Mesenchymal stem cell (in vitro differentiated cells and primary cell): ENCODE measurements at regions not wholly inside any gene's neighbourhood (a gene's known extent, or its start where the extent isn't known, plus 50 kb on each side); places are given as distances from the start of the nearest gene placed in this dataset.
"Not testable (repeated sequence)": the region's sequence is repeated elsewhere in the genome, so short reads cannot be mapped to it uniquely, and the experiment has no call there.

ENCODE experiments used
- DNase-seq: peaks from one replicate; pipeline ENCODE4 v3.0.0-alpha.2; 2013
- H2AFZ ChIP-seq: one replicate; pipeline ENCODE4 v1.6.1; 2013; ENCODE audit warnings: low read depth, mild to moderate bottlenecking, control low read depth, inconsistent platforms, low read length, moderate library complexity
- H2AK5ac ChIP-seq: 2 replicates; pipeline ENCODE4 v1.6.1; 2013; ENCODE audit warnings: low read length, moderate library complexity, mild to moderate bottlenecking, inconsistent platforms; ENCODE audit not compliant: severe bottlenecking
- H2BK120ac ChIP-seq: one replicate; pipeline ENCODE4 v1.6.1; 2013; ENCODE audit warnings: low read depth, mild to moderate bottlenecking, inconsistent platforms, low read length, moderate library complexity
- H2BK12ac ChIP-seq, 2 experiments: one replicate each; pipeline ENCODE4 v1.6.1; 2013; ENCODE audit warnings: inconsistent platforms in 2 of 2, low read length in 2 of 2, mild to moderate bottlenecking in 2 of 2, moderate library complexity in 2 of 2, control low read depth in 1 of 2
- H2BK15ac ChIP-seq: one replicate; pipeline ENCODE4 v1.6.1; 2013; ENCODE audit warnings: mild to moderate bottlenecking, low read depth, inconsistent platforms; ENCODE audit not compliant: poor library complexity, severe bottlenecking
- H2BK5ac ChIP-seq: 2 replicates; pipeline ENCODE4 v1.6.1; 2013; ENCODE audit warnings: low read depth, mild to moderate bottlenecking, low read length, control low read depth, inconsistent platforms; ENCODE audit not compliant: poor library complexity, severe bottlenecking
- H3K14ac ChIP-seq, 2 experiments: one replicate each; pipeline ENCODE4 v1.6.1; 2013; ENCODE audit warnings: inconsistent platforms in 2 of 2, low read length in 2 of 2, control low read depth in 1 of 2, mild to moderate bottlenecking in 1 of 2, moderate library complexity in 1 of 2
- H3K18ac ChIP-seq, 2 experiments: one replicate each; pipeline ENCODE4 v1.6.1; 2013; ENCODE audit warnings: inconsistent platforms in 2 of 2, low read length in 2 of 2, control low read depth in 1 of 2, low read depth in 1 of 2, mild to moderate bottlenecking in 1 of 2
- H3K23ac ChIP-seq, 2 experiments: one replicate each; pipeline ENCODE4 v1.6.1; 2013; ENCODE audit warnings: inconsistent platforms in 2 of 2, low read length in 2 of 2, mild to moderate bottlenecking in 2 of 2, moderate library complexity in 2 of 2, control low read depth in 1 of 2
- H3K27ac ChIP-seq: 2 replicates; pipeline ENCODE4 v1.5.1; 2013; ENCODE audit warnings: mild to moderate bottlenecking, moderate library complexity, low read length, control low read depth, inconsistent platforms; ENCODE audit not compliant: poor library complexity, severe bottlenecking
- H3K27me3 ChIP-seq, 2 experiments: 2 replicates each; pipeline versions ENCODE4 v1.6.1 to v1.7.0; 2013; ENCODE audit warnings: low read length in 2 of 2, mild to moderate bottlenecking in 2 of 2, moderate library complexity in 2 of 2, control low read depth in 1 of 2, inconsistent platforms in 1 of 2; ENCODE audit not compliant: control insufficient read depth in 1 of 2, insufficient read depth in 1 of 2
- H3K36me3 ChIP-seq, 2 experiments: 2 replicates each; pipeline versions ENCODE4 v1.6.1 to v1.7.0; 2013; ENCODE audit warnings: low read length in 2 of 2, control low read depth in 1 of 2, inconsistent platforms in 1 of 2, low read depth in 1 of 2, mild to moderate bottlenecking in 1 of 2; ENCODE audit not compliant: insufficient read depth in 2 of 2, control insufficient read depth in 1 of 2
- H3K4ac ChIP-seq, 2 experiments: one replicate each; pipeline ENCODE4 v1.6.1; 2013; ENCODE audit warnings: inconsistent platforms in 2 of 2, low read length in 2 of 2, mild to moderate bottlenecking in 2 of 2, moderate library complexity in 2 of 2, control low read depth in 1 of 2, low read depth in 1 of 2
- H3K4me1 ChIP-seq: 2 replicates; pipeline ENCODE4 v1.6.1; 2013; ENCODE audit warnings: low read depth, low read length, control low read depth; ENCODE audit not compliant: control insufficient read depth, insufficient read depth
- H3K4me2 ChIP-seq: 2 replicates; pipeline ENCODE4 v1.6.1; 2013; ENCODE audit warnings: low read length, mild to moderate bottlenecking, inconsistent platforms; ENCODE audit not compliant: poor library complexity, severe bottlenecking
- H3K4me3 ChIP-seq, 2 experiments: 2 replicates each; pipeline versions ENCODE4 v1.5.1 to v1.7.0; 2013; ENCODE audit warnings: low read length in 2 of 2, mild to moderate bottlenecking in 2 of 2, control low read depth in 1 of 2, low read depth in 1 of 2; ENCODE audit not compliant: insufficient read depth in 1 of 2
- H3K79me1 ChIP-seq: replicated peaks from 2 replicates; pipeline ENCODE4 v1.6.1; 2013; ENCODE audit warnings: mild to moderate bottlenecking, control low read depth, low read length, inconsistent platforms; ENCODE audit not compliant: poor library complexity, severe bottlenecking
- H3K9ac ChIP-seq: 2 replicates; pipeline ENCODE4 v1.7.0; 2013; ENCODE audit warnings: mild to moderate bottlenecking, low read length, moderate library complexity
- H3K9me3 ChIP-seq: 2 replicates; pipeline ENCODE4 v1.7.0; 2013; ENCODE audit warnings: mild to moderate bottlenecking, low read length; ENCODE audit not compliant: control insufficient read depth
- H4K8ac ChIP-seq: one replicate; pipeline ENCODE4 v1.6.1; 2013; ENCODE audit warnings: inconsistent platforms, mild to moderate bottlenecking, low read length, moderate library complexity
- H4K91ac ChIP-seq: one replicate; pipeline ENCODE4 v1.6.1; 2013; ENCODE audit warnings: mild to moderate bottlenecking, low read length, inconsistent platforms
- WGBS: methylation state at CpG from one replicate; pipeline ENCODE4 v1.1.7; 2013; ENCODE audit warnings: mixed read lengths; 5-methylcytosine and 5-hydroxymethylcytosine counted together

- H3K9ac ChIP-seq, H3K36me3 ChIP-seq, H2AK5ac ChIP-seq, H3K27me3 ChIP-seq, DNase-seq, H3K14ac ChIP-seq, H2BK5ac ChIP-seq, H2BK120ac ChIP-seq, H3K9me3 ChIP-seq, H3K4me2 ChIP-seq, H3K18ac ChIP-seq, H3K27ac ChIP-seq, H3K79me1 ChIP-seq, H4K91ac ChIP-seq, H3K4me1 ChIP-seq, H2AFZ ChIP-seq, H3K4ac ChIP-seq, H2BK12ac ChIP-seq, H2BK15ac ChIP-seq, H3K23ac ChIP-seq, H3K4me3 ChIP-seq, H4K8ac ChIP-seq: not testable (repeated sequence)
- whole genome bisulfite sequencing = 73% methylated on average over 7 of the region's 8 CpGs
Measured at GRCh38 chr15:84154314-84154713, 81.3 kb upstream of the GOLGA6L4 start.

DNA sequence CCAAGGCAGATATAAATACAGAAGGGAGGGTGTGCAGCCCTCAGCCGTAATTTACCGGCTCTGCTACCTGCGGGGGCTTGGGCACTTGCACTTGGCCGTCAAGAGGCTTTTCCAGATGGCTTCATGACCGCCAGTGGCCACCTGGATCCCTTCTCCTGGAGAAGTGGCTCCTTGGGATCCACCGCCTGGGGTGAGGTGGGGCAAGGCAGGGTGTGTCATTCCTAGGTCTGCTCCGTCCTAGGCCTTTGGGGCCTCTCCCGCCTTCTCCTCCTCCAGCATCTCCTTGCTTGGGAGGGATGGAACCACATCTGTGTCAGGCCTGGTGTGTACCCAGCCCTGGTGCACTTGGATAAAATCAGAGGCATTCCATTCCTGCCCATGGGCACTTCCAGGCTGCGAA lies 80.8 kb upstream of the GOLGA6L4 start:
- H3K9ac ChIP-seq, H3K27me3 ChIP-seq, H3K14ac ChIP-seq, H2AFZ ChIP-seq, H4K8ac ChIP-seq, H3K4me3 ChIP-seq, H3K9me3 ChIP-seq, H2AK5ac ChIP-seq, H3K79me1 ChIP-seq, H2BK120ac ChIP-seq, H3K4ac ChIP-seq, H3K27ac ChIP-seq, H3K4me1 ChIP-seq, H4K91ac ChIP-seq, DNase-seq, H3K18ac ChIP-seq, H3K4me2 ChIP-seq, H2BK5ac ChIP-seq, H3K23ac ChIP-seq, H2BK12ac ChIP-seq, H2BK15ac ChIP-seq, H3K36me3 ChIP-seq: not testable (repeated sequence)
- WGBS = 83% methylated on average over 8 of the region's 9 CpGs

DNA sequence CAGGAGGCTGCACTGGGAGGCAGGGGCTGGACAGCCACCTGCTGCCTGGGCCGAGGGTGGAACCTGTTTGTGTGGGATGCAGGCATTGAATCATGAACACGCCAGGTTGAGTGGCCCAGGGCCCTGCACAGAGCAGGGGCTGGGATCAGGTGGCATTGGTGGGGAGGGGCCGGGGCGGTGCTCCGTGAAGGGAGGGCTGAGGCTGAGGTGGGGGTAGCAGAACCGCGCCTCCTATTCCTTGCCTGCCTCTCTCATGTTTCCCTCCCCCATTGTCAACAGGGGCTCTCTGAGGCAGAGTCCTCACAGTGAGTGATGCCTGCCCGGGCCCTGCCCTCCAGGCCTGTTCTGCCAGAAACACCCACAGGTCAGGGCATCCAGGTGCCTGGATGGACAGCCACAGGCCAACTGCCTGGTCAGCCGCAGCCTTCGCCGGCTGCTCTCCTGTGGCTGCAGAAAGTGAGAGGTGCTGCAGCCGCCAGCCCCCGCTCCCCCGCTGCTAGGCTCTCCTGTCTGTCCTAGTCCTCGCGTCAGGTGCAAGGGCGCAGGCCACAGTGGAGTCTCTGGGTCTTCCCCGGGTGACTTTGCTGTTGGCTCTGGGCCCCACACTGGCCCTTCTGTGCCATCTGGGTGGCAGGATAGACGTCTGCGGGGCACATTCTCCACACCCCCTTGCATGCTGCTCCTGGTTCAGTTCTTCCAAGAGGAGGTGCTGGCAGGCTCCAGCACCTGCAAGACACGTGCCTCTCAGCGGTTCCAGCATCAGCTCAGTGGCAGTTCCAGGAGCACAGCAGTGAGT lies 79.6 kb upstream of the GOLGA6L4 start:
- H2AK5ac ChIP-seq, H3K36me3 ChIP-seq, H2BK12ac ChIP-seq, DNase-seq, H2BK120ac ChIP-seq, H3K4ac ChIP-seq, H4K8ac ChIP-seq, H3K9ac ChIP-seq, H3K9me3 ChIP-seq, H2BK5ac ChIP-seq, H3K18ac ChIP-seq, H3K27ac ChIP-seq, H3K23ac ChIP-seq, H3K79me1 ChIP-seq, H4K91ac ChIP-seq, H3K27me3 ChIP-seq, H3K4me1 ChIP-seq, H2BK15ac ChIP-seq, H2AFZ ChIP-seq, H3K4me3 ChIP-seq, H3K14ac ChIP-seq, H3K4me2 ChIP-seq: not testable (repeated sequence)
- WGBS = 84% methylated on average over 14 of the region's 22 CpGs

DNA sequence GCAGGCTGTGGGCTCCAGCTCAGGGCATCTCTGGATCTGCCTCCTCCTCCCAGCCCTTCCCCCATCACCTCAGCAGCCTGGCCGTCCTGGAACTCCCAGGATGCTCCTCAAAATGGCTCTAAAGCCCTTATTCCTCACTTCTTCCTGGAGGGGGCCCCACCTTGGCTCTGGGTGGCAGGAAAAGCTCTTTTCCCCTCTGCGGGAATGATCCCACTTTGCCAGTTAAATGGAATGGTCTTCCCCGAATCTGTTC lies 79.1 kb upstream of the GOLGA6L4 start:
- not testable (repeated sequence) for H3K18ac ChIP-seq, H4K8ac ChIP-seq, H2AFZ ChIP-seq, H3K4ac ChIP-seq, DNase-seq, H2BK5ac ChIP-seq, H3K27me3 ChIP-seq, H2BK12ac ChIP-seq, H4K91ac ChIP-seq, H3K27ac ChIP-seq, H2BK15ac ChIP-seq, H3K23ac ChIP-seq, H3K36me3 ChIP-seq, H3K9me3 ChIP-seq, H3K4me2 ChIP-seq, H3K14ac ChIP-seq, H2AK5ac ChIP-seq, H3K79me1 ChIP-seq, H3K4me3 ChIP-seq, H3K9ac ChIP-seq, H3K4me1 ChIP-seq, H2BK120ac ChIP-seq
- 70% methylated on average over 3 of the region's 3 CpGs for WGBS
